OCI-LY7 (cell line): ENCODE measurements at regions not wholly inside any gene's neighbourhood (a gene's known extent, or its start where the extent isn't known, plus 50 kb on each side); places are given as distances from the start of the nearest gene placed in this dataset.

Experiments
- BruUV-seq: library from RNA; stranded (reverse); fragments of 400-500 nt; replicated peaks from 2 replicates; lab custom pipeline; 2021; lab: Mats Ljungman, UMichigan
- CTCF ChIA-PET: fragments of 300-600 bp; sonication (Branson Sonifier 250); formaldehyde crosslinking; loops from one replicate; lab custom pipeline; 2022; ENCODE audit warnings: antibody characterized with exemption; ENCODE audit not compliant: unreplicated experiment; lab: Charles Lee
- POLR2A ChIA-PET: fragments of 300-600 bp; sonication (Branson Sonifier 250); formaldehyde crosslinking; loops from one replicate; lab custom pipeline; 2022; ENCODE audit warnings: antibody characterized with exemption; lab: Charles Lee
- DNase-seq: peaks from one replicate; pipeline ENCODE4 v3.0.0-alpha.2; 2015; ENCODE audit warnings: low spot score
- H2AFZ ChIP-seq: fragments of 200-600 bp; sonication (generic), shearing (Covaris generic); 2 replicates; pipeline ENCODE4 v1.6.1; 2014; ENCODE audit warnings: mild to moderate bottlenecking, antibody characterized with exemption, low read length, moderate library complexity
- H3K27ac ChIP-seq: fragments of 200-600 bp; sonication (generic); 2 replicates; pipeline ENCODE4 v1.5.1; 2014; ENCODE audit warnings: mixed run types, low read depth, mild to moderate bottlenecking, moderate library complexity, low read length, inconsistent platforms; ENCODE audit not compliant: poor library complexity, severe bottlenecking
- H3K36me3 ChIP-seq: fragments of 200-600 bp; sonication (generic); 2 replicates; pipeline ENCODE4 v1.6.1; 2014; ENCODE audit warnings: mild to moderate bottlenecking, antibody characterized with exemption, low read length, moderate library complexity, mixed read lengths; ENCODE audit not compliant: insufficient read depth
- H3K4me1 ChIP-seq: fragments of 200-600 bp; sonication (generic); 2 replicates; pipeline ENCODE4 v1.5.1; 2014; ENCODE audit warnings: mild to moderate bottlenecking, low read length; ENCODE audit not compliant: insufficient read depth, poor library complexity, severe bottlenecking
- H3K4me2 ChIP-seq: fragments of 200-600 bp; sonication (generic); 2 replicates; pipeline ENCODE4 v1.6.1; 2014; ENCODE audit warnings: mild to moderate bottlenecking, low read length
- H3K4me3 ChIP-seq: fragments of 200-600 bp; sonication (generic); 2 replicates; pipeline ENCODE4 v1.5.1; 2014; ENCODE audit warnings: mild to moderate bottlenecking, low read depth, low read length; ENCODE audit not compliant: poor library complexity, severe bottlenecking
- H3K79me2 ChIP-seq: fragments of 200-600 bp; sonication (generic); 2 replicates; pipeline ENCODE4 v1.6.1; 2016; ENCODE audit warnings: low read depth, mild to moderate bottlenecking, low read length, moderate library complexity, mixed read lengths; ENCODE audit not compliant: insufficient read depth
- H3K9me2 ChIP-seq: fragments of 200-600 bp; sonication (generic); 2 replicates; pipeline ENCODE4 v1.6.1; 2016; ENCODE audit warnings: mild to moderate bottlenecking, low read length, mixed read lengths; ENCODE audit not compliant: insufficient read depth
- H3K9me3 ChIP-seq: fragments of 200-600 bp; sonication (generic); 2 replicates; pipeline ENCODE4 v1.6.1; 2014; ENCODE audit warnings: mild to moderate bottlenecking, mixed run types, low read length, mixed read lengths
- H4K20me1 ChIP-seq: fragments of 200-600 bp; sonication (generic); 2 replicates; pipeline ENCODE4 v1.6.1; 2014; ENCODE audit warnings: mild to moderate bottlenecking, antibody characterized with exemption, low read length, moderate library complexity, mixed read lengths; ENCODE audit not compliant: insufficient read depth
- CTCF ChIP-seq: fragments of 200-600 bp; sonication (generic); conservative IDR thresholded peaks from 2 replicates; pipeline ENCODE4 v1.5.1; 2014; ENCODE audit warnings: mild to moderate bottlenecking, antibody characterized with exemption, low read length, moderate library complexity, mixed read lengths
- EZH2phosphoT487 ChIP-seq: fragments of 200-600 bp; sonication (generic); IDR thresholded peaks from 2 replicates; pipeline ENCODE4 v1.6.1; 2018; ENCODE audit warnings: low read depth, borderline replicate concordance, mild to moderate bottlenecking, mixed run types, antibody characterized with exemption, low read length, moderate library complexity, mixed read lengths
- intact Hi-C: fragments of 100-400 bp; cut with micrococcal nuclease; formaldehyde crosslinking; loops from one replicate; pipeline ENCODE4 v1.10.0; 2022; ENCODE audit not compliant: unreplicated experiment

DNA sequence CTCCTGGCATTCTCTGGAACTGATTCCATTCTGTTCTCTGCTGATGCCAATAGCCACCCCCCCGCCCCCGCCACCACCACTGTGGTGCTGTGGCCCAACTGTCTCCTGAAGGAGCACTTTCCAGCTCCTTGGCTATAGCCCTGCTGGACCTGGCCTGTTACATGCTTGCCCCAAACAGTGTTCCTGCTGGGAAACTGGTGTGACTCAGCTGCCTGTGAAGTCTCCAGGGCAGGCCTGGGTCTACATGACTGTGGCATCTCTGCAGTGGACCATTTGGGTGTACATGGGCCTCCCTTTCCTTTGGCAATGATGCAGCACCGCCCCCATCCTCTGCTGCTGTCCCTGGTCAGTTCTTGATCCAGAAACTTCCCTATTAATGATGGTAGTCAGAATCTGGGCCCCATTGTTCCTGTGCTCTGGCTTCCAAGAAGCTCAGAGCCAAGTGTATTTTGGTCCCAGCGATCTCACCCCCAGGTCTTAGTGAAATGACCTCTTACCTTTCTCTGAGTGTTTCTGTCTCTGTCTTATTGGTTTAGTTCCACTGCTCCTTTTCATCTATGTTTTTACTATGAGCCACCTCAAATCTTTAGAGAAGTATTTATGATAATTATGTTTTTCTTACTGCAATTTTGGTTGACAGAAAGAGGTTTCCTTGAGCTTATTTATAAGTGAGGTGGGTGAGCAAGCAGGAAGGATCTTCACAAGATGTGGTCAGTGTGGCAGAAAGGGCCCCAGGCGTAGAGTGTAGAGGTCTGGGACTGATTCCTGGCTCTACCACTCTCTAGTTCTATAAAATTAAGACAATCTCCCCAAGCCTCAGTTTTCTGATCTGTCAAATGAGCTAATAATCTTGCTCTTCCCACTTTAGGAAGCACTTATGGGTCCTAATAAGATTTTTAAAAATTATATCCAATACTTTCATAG is 210.7 kb upstream of the EOLA2 start:
- no peaks in the 10 kb centered on the region for H3K79me2 ChIP-seq
- no peak overlapping the region for H3K4me3 ChIP-seq
- no TSS peak for BruUV-seq
- H3K9me2 ChIP-seq, result no peaks in the 10 kb centered on the region
- no peak overlapping the region for H2AFZ ChIP-seq
- DNase-seq, result no peak
- H3K36me3 ChIP-seq, result no peaks in the 10 kb centered on the region
- H3K27ac ChIP-seq, result no peak overlapping the region
- CTCF ChIA-PET, result no interaction called here
- H4K20me1 ChIP-seq, result no peaks in the 10 kb centered on the region
- no peak overlapping the region for H3K4me2 ChIP-seq
- TF ChIP-seq EZH2phosphoT487, result no peak
- TF ChIP-seq CTCF, result no peak
- no peaks in the 10 kb centered on the region for H3K9me3 ChIP-seq
- H3K4me1 ChIP-seq, result no peaks in the 10 kb centered on the region
- POLR2A ChIA-PET, result no interaction called here
- intact Hi-C loops, result no loop called here

- H3K9me2 ChIP-seq, result no peaks in the 10 kb centered on the region
- no TSS peak for BruUV-seq
- no peak overlapping the region for H2AFZ ChIP-seq
- CTCF ChIA-PET, result no interaction called here
- no peak overlapping the region for H3K27ac ChIP-seq
- H3K4me3 ChIP-seq, result no peak overlapping the region
- no peaks in the 10 kb centered on the region for H3K4me1 ChIP-seq
- no peak for TF ChIP-seq EZH2phosphoT487
- TF ChIP-seq CTCF, result no peak
- intact Hi-C loops, result no loop called here
- POLR2A ChIA-PET, result interaction anchor here (0.7 kb wide), 1 partner anchor 450 kb away, joined by 3 read pairs; no protein-coding TSS in a partner anchor
- no peaks in the 10 kb centered on the region for H3K36me3 ChIP-seq
- DNase-seq, result no peak
- no peaks in the 10 kb centered on the region for H4K20me1 ChIP-seq
- no peak overlapping the region for H3K4me2 ChIP-seq
- no peaks in the 10 kb centered on the region for H3K79me2 ChIP-seq
- no peaks in the 10 kb centered on the region for H3K9me3 ChIP-seq
These were observed 211.9 kb upstream of the EOLA2 start for GRCh38 chrX:150150076-150150779.

- Histone ChIP-seq H3K9me2 (no peaks in the 10 kb centered on the region), H3K4me1 (no peaks in the 10 kb centered on the region), H3K27ac (no peak overlapping the region), H2AFZ (no peak overlapping the region), H3K9me3 (no peaks in the 10 kb centered on the region), H3K4me2 (no peak overlapping the region), H4K20me1 (no peaks in the 10 kb centered on the region), H3K36me3 (no peaks in the 10 kb centered on the region), H3K4me3 (no peak overlapping the region), H3K79me2 (no peaks in the 10 kb centered on the region)
- POLR2A ChIA-PET, result no interaction called here
- CTCF ChIA-PET, result no interaction called here
- TF ChIP-seq EZH2phosphoT487, result no peak
- TF ChIP-seq CTCF, result no peak
- intact Hi-C loops, result no loop called here
- DNase-seq, result no peak
- BruUV-seq, result no TSS peak
These were observed 212.4 kb upstream of the MAMLD1 start for GRCh38 chrX:150150780-150151125.
